Nephron progenitor cell (in vitro differentiated cells): ENCODE measurements at regions not wholly inside any gene's neighbourhood (a gene's known extent, or its start where the extent isn't known, plus 50 kb on each side); places are given as distances from the start of the nearest gene placed in this dataset.
"Not testable (repeated sequence)": the region's sequence is repeated elsewhere in the genome, so short reads cannot be mapped to it uniquely, and the experiment has no call there.

ENCODE experiments used
- DNase-seq: peaks from one replicate; pipeline ENCODE4 v3.0.0; 2021
- H3K27ac Mint-ChIP-seq: 2 replicates; pipeline ENCODE4 v1.8.0; 2021; ENCODE audit warnings: mild to moderate bottlenecking, moderate library complexity, mixed read lengths
- H3K27me3 Mint-ChIP-seq: 2 replicates; pipeline ENCODE4 v1.8.0; 2021; ENCODE audit warnings: mild to moderate bottlenecking, low read depth, mixed read lengths; ENCODE audit not compliant: poor library complexity
- H3K36me3 Mint-ChIP-seq: 2 replicates; pipeline ENCODE4 v1.8.0; 2021; ENCODE audit warnings: low read depth, mixed read lengths
- H3K4me1 Mint-ChIP-seq: 2 replicates; pipeline ENCODE4 v1.8.0; 2021; ENCODE audit warnings: mixed read lengths
- H3K4me3 Mint-ChIP-seq: 2 replicates; pipeline ENCODE4 v1.8.0; 2021; ENCODE audit warnings: mild to moderate bottlenecking, moderate library complexity, mixed read lengths
- H3K9me3 Mint-ChIP-seq: 2 replicates; pipeline ENCODE4 v1.8.0; 2021; ENCODE audit warnings: mild to moderate bottlenecking, moderate library complexity, mixed read lengths
- CTCF ChIP-seq: fragments of 200-600 bp; sonication (generic); IDR thresholded peaks from 2 replicates; pipeline ENCODE4 v1.5.0; 2021; ENCODE audit warnings: antibody characterized with exemption

GRCh38 chr7:13794581-13794980 is 194.9 kb downstream of the ETV1 start:
- H3K4me1 Mint-ChIP-seq: no peaks in the 10 kb centered on the region
- H3K36me3 Mint-ChIP-seq: no peaks in the 10 kb centered on the region
- no peak overlapping the region for H3K4me3 Mint-ChIP-seq
- no peak for TF ChIP-seq CTCF
- no peaks in the 10 kb centered on the region for H3K9me3 Mint-ChIP-seq
- H3K27ac Mint-ChIP-seq: no peak overlapping the region
- DNase-seq: no peak
- H3K27me3 Mint-ChIP-seq: peaks cover 3% of the 10 kb centered on the region

GRCh38 chr7:13797545-13797944 is 191.9 kb downstream of the ETV1 start:
- Mint-ChIP-seq H3K4me1 (no peaks in the 10 kb centered on the region), H3K36me3 (no peaks in the 10 kb centered on the region), H3K27ac (peak overlapping the region; percentile 34), H3K27me3 (peaks cover 3% of the 10 kb centered on the region), H3K9me3 (no peaks in the 10 kb centered on the region), H3K4me3 (no peak overlapping the region)
- TF ChIP-seq CTCF: no peak
- no peak for DNase-seq

GRCh38 chr7:13800694-13801448 is 188.6 kb downstream of the ETV1 start:
- no peaks in the 10 kb centered on the region for H3K27me3 Mint-ChIP-seq
- no peak for TF ChIP-seq CTCF
- no peak overlapping the region for H3K27ac Mint-ChIP-seq
- peaks cover 19% of the 10 kb centered on the region for H3K9me3 Mint-ChIP-seq
- H3K36me3 Mint-ChIP-seq: peaks cover 15% of the 10 kb centered on the region
- no peaks in the 10 kb centered on the region for H3K4me1 Mint-ChIP-seq
- DNase-seq: no peak
- no peak overlapping the region for H3K4me3 Mint-ChIP-seq

- TF ChIP-seq CTCF: no peak
- H3K4me1 Mint-ChIP-seq: no peaks in the 10 kb centered on the region
- no peaks in the 10 kb centered on the region for H3K27me3 Mint-ChIP-seq
- no peak overlapping the region for H3K27ac Mint-ChIP-seq
- DNase-seq: no peak
- peaks cover 19% of the 10 kb centered on the region for H3K36me3 Mint-ChIP-seq
- H3K9me3 Mint-ChIP-seq: peaks cover 22% of the 10 kb centered on the region
- no peak overlapping the region for H3K4me3 Mint-ChIP-seq
Observed at GRCh38 chr7:13801669-13802068, 187.8 kb downstream of the ETV1 start.

- Mint-ChIP-seq H3K27me3 (no peaks in the 10 kb centered on the region), H3K36me3 (peaks cover 19% of the 10 kb centered on the region), H3K4me3 (no peak overlapping the region), H3K27ac (no peak overlapping the region), H3K9me3 (peaks cover 26% of the 10 kb centered on the region), H3K4me1 (no peaks in the 10 kb centered on the region)
- TF ChIP-seq CTCF: no peak
- DNase-seq: no peak
Observed at GRCh38 chr7:13802651-13803050, 186.8 kb downstream of the ETV1 start.

- H3K27ac Mint-ChIP-seq: no peak overlapping the region
- no peak overlapping the region for H3K4me3 Mint-ChIP-seq
- no peak for DNase-seq
- H3K9me3 Mint-ChIP-seq: peaks cover 26% of the 10 kb centered on the region
- peaks cover 19% of the 10 kb centered on the region for H3K36me3 Mint-ChIP-seq
- no peaks in the 10 kb centered on the region for H3K4me1 Mint-ChIP-seq
- TF ChIP-seq CTCF: no peak
- no peaks in the 10 kb centered on the region for H3K27me3 Mint-ChIP-seq
Observed at GRCh38 chr7:13803134-13803533, 186.3 kb downstream of the ETV1 start.

GRCh38 chr7:13806089-13806867 is 183.2 kb downstream of the ETV1 start:
- H3K36me3 Mint-ChIP-seq: peaks cover 23% of the 10 kb centered on the region
- H3K4me3 Mint-ChIP-seq: peak overlapping the region; percentile 64
- not testable (repeated sequence) for H3K4me1 Mint-ChIP-seq, H3K27me3 Mint-ChIP-seq, H3K27ac Mint-ChIP-seq, DNase-seq
- H3K9me3 Mint-ChIP-seq: peaks cover 32% of the 10 kb centered on the region

- H3K27me3 Mint-ChIP-seq, H3K27ac Mint-ChIP-seq, DNase-seq, H3K36me3 Mint-ChIP-seq, H3K4me1 Mint-ChIP-seq, H3K4me3 Mint-ChIP-seq: not testable (repeated sequence)
- H3K9me3 Mint-ChIP-seq: peaks cover 51% of the 10 kb centered on the region
Observed at GRCh38 chr7:13817230-13817629, 172.2 kb downstream of the ETV1 start.
